Thoracic aorta (tissue), 2 donors: ENCODE measurements at regions not wholly inside any gene's neighbourhood (a gene's known extent, or its start where the extent isn't known, plus 50 kb on each side); places are given as distances from the start of the nearest gene placed in this dataset.

Experiments
- ATAC-seq: fragments of 150-250 bp; one replicate; pipeline ENCODE4 v1.8.0; 2017; ENCODE audit warnings: low read depth; ENCODE audit not compliant: insufficient number of reproducible peaks, low FRiP score
- DNase-seq: peaks from one replicate; pipeline ENCODE4 v3.0.0-alpha.2; 2020; ENCODE audit warnings: low spot score
- H3K27ac ChIP-seq, 2 donors: fragments of 200-600 bp; sonication (generic); 1 replicate in 1 of 2; 2 replicates in 1 of 2; pipeline ENCODE4 v1.5.1; 2016; ENCODE audit warnings: mild to moderate bottlenecking in 2 of 2, moderate library complexity in 2 of 2
- H3K27me3 ChIP-seq: fragments of 200-600 bp; sonication (generic); replicated peaks from 2 replicates; pipeline ENCODE4 v1.6.0; 2016; ENCODE audit warnings: mild to moderate bottlenecking; ENCODE audit not compliant: insufficient read depth
- H3K36me3 ChIP-seq: fragments of 200-600 bp; sonication (generic); one replicate; pipeline ENCODE4 v1.5.1; 2016
- H3K4me1 ChIP-seq, 2 donors: fragments of 200-600 bp; sonication (generic); 1 replicate in 1 of 2; 2 replicates in 1 of 2; pipeline versions ENCODE4 v1.5.1 to v1.6.0; 2016; ENCODE audit warnings: low read depth in 2 of 2, mild to moderate bottlenecking in 1 of 2; ENCODE audit not compliant: control insufficient read depth in 1 of 2
- H3K4me3 ChIP-seq: fragments of 200-600 bp; sonication (generic); 2 replicates; pipeline ENCODE4 v1.5.1; 2016; ENCODE audit warnings: mild to moderate bottlenecking
- H3K9me3 ChIP-seq: fragments of 200-600 bp; sonication (generic); 2 replicates; pipeline ENCODE4 v1.5.1; 2016
- CTCF ChIP-seq: fragments of 200-600 bp; sonication (generic); IDR thresholded peaks from one replicate; pipeline ENCODE4 v1.5.1; 2019; ENCODE audit warnings: antibody characterized with exemption

- H3K4me3 ChIP-seq: no peak overlapping the region
- H3K27me3 ChIP-seq: no peaks in the 10 kb centered on the region
- no peak overlapping the region for H3K27ac ChIP-seq
- ATAC-seq (no peak), DNase-seq (no peak)
- no peaks in the 10 kb centered on the region for H3K4me1 ChIP-seq
- H3K9me3 ChIP-seq: no peaks in the 10 kb centered on the region
- no peaks in the 10 kb centered on the region for H3K36me3 ChIP-seq
- TF ChIP-seq CTCF: no peak
Observed at GRCh38 chr14:85042301-85042700, 487.6 kb upstream of the FLRT2 start.

GRCh38 chr14:85050180-85050579, 479.8 kb upstream of the FLRT2 start:
- no peak for TF ChIP-seq CTCF
- Histone ChIP-seq H3K27ac (no peak overlapping the region), H3K27me3 (no peaks in the 10 kb centered on the region), H3K4me3 (no peak overlapping the region), H3K4me1 (no peaks in the 10 kb centered on the region), H3K36me3 (no peaks in the 10 kb centered on the region), H3K9me3 (no peaks in the 10 kb centered on the region)
- DNase-seq: no peak
- ATAC-seq: no peak

GRCh38 chr14:85052646-85053045, 477.3 kb upstream of the FLRT2 start:
- no peaks in the 10 kb centered on the region for H3K36me3 ChIP-seq
- DNase-seq: no peak
- no peak overlapping the region for H3K4me3 ChIP-seq
- no peaks in the 10 kb centered on the region for H3K4me1 ChIP-seq
- no peaks in the 10 kb centered on the region for H3K9me3 ChIP-seq
- TF ChIP-seq CTCF: no peak
- H3K27me3 ChIP-seq: no peaks in the 10 kb centered on the region
- ATAC-seq: no peak
- no peak overlapping the region for H3K27ac ChIP-seq

GRCh38 chr14:85054178-85054577, 475.8 kb upstream of the FLRT2 start:
- TF ChIP-seq CTCF: no peak
- ATAC-seq: no peak

GRCh38 chr14:85056267-85056666, 473.7 kb upstream of the FLRT2 start:
- DNase-seq (no peak), ATAC-seq (no peak)
- no peaks in the 10 kb centered on the region for H3K27me3 ChIP-seq

More at GRCh38 chr14:85054178-85054577, 475.8 kb upstream of the FLRT2 start:
- no peaks in the 10 kb centered on the region for H3K36me3 ChIP-seq
- DNase-seq: no peak
- no peak overlapping the region for H3K4me3 ChIP-seq
- no peaks in the 10 kb centered on the region for H3K9me3 ChIP-seq
- no peaks in the 10 kb centered on the region for H3K27me3 ChIP-seq
- no peaks in the 10 kb centered on the region for H3K4me1 ChIP-seq
- no peak overlapping the region for H3K27ac ChIP-seq

More at GRCh38 chr14:85056267-85056666, 473.7 kb upstream of the FLRT2 start:
- Histone ChIP-seq H3K36me3 (no peaks in the 10 kb centered on the region), H3K4me1 (no peaks in the 10 kb centered on the region), H3K9me3 (no peaks in the 10 kb centered on the region), H3K27ac (no peak overlapping the region), H3K4me3 (no peak overlapping the region)
- TF ChIP-seq CTCF: no peak
